ENCODE measurements at regions not wholly inside any gene's neighbourhood (a gene's known extent, or its start where the extent isn't known, plus 50 kb on each side); places are given as distances from the start of the nearest gene placed in this dataset.

- H3K4me1 Mint-ChIP-seq (ENCODE audit: unreplicated experiment): no peaks in the 10 kb centered on the region
- no peak for DNase-seq (ENCODE audit: low spot score)
- peaks cover 33% of the 10 kb centered on the region for H3K36me3 Mint-ChIP-seq (ENCODE audit: low read depth, unreplicated experiment)
- H3K27ac Mint-ChIP-seq (ENCODE audit: unreplicated experiment): no peak overlapping the region
- H3K27me3 Mint-ChIP-seq (ENCODE audit: unreplicated experiment): peaks cover 15% of the 10 kb centered on the region
- peaks cover 69% of the 10 kb centered on the region for H3K9me3 Mint-ChIP-seq (ENCODE audit: unreplicated experiment)
- H3K4me3 Mint-ChIP-seq (ENCODE audit: unreplicated experiment): no peak overlapping the region
- TF ChIP-seq, protein P1, sequence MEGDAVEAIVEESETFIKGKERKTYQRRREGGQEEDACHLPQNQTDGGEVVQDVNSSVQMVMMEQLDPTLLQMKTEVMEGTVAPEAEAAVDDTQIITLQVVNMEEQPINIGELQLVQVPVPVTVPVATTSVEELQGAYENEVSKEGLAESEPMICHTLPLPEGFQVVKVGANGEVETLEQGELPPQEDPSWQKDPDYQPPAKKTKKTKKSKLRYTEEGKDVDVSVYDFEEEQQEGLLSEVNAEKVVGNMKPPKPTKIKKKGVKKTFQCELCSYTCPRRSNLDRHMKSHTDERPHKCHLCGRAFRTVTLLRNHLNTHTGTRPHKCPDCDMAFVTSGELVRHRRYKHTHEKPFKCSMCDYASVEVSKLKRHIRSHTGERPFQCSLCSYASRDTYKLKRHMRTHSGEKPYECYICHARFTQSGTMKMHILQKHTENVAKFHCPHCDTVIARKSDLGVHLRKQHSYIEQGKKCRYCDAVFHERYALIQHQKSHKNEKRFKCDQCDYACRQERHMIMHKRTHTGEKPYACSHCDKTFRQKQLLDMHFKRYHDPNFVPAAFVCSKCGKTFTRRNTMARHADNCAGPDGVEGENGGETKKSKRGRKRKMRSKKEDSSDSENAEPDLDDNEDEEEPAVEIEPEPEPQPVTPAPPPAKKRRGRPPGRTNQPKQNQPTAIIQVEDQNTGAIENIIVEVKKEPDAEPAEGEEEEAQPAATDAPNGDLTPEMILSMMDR (IDR thresholded peaks at IDR 0.05; ENCODE audit: unreplicated experiment): no peak
These were observed 137.9 kb downstream of the DNAJB6 start for GRCh38 chr7:157474685-157475084.

DNA sequence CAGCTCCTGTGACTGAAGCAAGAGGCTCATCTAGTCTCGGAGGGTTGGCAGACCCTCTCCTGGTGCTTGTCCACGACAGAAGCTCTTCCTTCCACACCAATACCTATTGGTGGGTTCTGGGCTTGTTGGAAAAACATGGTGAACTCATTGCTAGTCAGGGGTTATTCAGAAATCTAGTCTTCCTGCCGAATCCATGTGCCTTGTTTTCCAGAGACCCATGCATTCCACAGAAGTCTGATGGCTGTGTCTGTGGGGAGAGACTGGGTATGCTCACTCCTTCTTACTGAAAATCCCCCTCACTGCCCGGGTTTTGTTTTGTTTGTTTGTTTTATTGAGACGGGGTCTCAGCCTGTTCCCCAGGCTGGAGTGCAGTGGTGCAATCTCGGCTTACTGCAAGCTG, 138.3 kb downstream of the DNAJB6 start:
- Mint-ChIP-seq H3K27ac (ENCODE audit: unreplicated experiment) (no peak overlapping the region), H3K9me3 (ENCODE audit: unreplicated experiment) (peaks cover 69% of the 10 kb centered on the region), H3K4me3 (ENCODE audit: unreplicated experiment) (no peak overlapping the region), H3K36me3 (ENCODE audit: low read depth, unreplicated experiment) (peaks cover 33% of the 10 kb centered on the region), H3K27me3 (ENCODE audit: unreplicated experiment) (peaks cover 15% of the 10 kb centered on the region), H3K4me1 (ENCODE audit: unreplicated experiment) (no peaks in the 10 kb centered on the region)
- TF ChIP-seq, protein P1 (IDR thresholded peaks at IDR 0.05; ENCODE audit: unreplicated experiment): no peak
- no peak for DNase-seq (ENCODE audit: low spot score)

DNA sequence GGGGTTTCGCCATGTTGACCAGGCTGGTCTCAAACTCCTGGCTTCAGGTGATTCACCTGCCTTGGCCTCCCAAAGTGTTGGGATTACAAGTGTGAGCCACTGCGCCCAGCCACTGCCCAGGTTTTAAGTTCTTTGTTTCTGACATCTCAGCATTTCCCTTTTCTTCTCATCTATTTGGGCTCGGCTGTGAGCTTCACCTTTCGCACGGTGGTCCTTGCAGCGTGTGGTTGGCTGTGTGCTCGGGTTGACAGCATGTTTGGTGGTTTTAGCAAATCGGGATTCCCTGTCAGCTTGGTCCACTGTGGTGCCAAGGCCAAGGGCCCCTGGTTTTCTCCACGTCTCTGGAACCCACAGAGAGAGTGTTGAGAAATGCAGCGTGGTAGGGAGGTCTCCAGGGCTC, 138.8 kb downstream of the DNAJB6 start:
- H3K27ac Mint-ChIP-seq (ENCODE audit: unreplicated experiment): no peak overlapping the region

GRCh38 chr7:157476201-157476600, 139.4 kb downstream of the DNAJB6 start:
- Mint-ChIP-seq H3K4me1 (ENCODE audit: unreplicated experiment) (no peaks in the 10 kb centered on the region), H3K4me3 (ENCODE audit: unreplicated experiment) (no peak overlapping the region), H3K27ac (ENCODE audit: unreplicated experiment) (no peak overlapping the region), H3K36me3 (ENCODE audit: low read depth, unreplicated experiment) (peaks cover 27% of the 10 kb centered on the region), H3K27me3 (ENCODE audit: unreplicated experiment) (peaks cover 11% of the 10 kb centered on the region), H3K9me3 (ENCODE audit: unreplicated experiment) (peaks cover 61% of the 10 kb centered on the region)
- TF ChIP-seq, protein P1 (IDR thresholded peaks at IDR 0.05; ENCODE audit: unreplicated experiment): no peak
- DNase-seq (ENCODE audit: low spot score): no peak

More for the DNA sequence above, 138.8 kb downstream of the DNAJB6 start:
- H3K27me3 Mint-ChIP-seq (ENCODE audit: unreplicated experiment): peaks cover 14% of the 10 kb centered on the region
- H3K36me3 Mint-ChIP-seq (ENCODE audit: low read depth, unreplicated experiment): peaks cover 32% of the 10 kb centered on the region
- peaks cover 67% of the 10 kb centered on the region for H3K9me3 Mint-ChIP-seq (ENCODE audit: unreplicated experiment)
- DNase-seq (ENCODE audit: low spot score): no peak
- H3K4me1 Mint-ChIP-seq (ENCODE audit: unreplicated experiment): no peaks in the 10 kb centered on the region
- TF ChIP-seq, protein P1 (IDR thresholded peaks at IDR 0.05; ENCODE audit: unreplicated experiment): no peak
- H3K4me3 Mint-ChIP-seq (ENCODE audit: unreplicated experiment): no peak overlapping the region

- no peak overlapping the region for H3K4me3 Mint-ChIP-seq (ENCODE audit: unreplicated experiment)
- TF ChIP-seq, protein P1 (IDR thresholded peaks at IDR 0.05; ENCODE audit: unreplicated experiment): no peak
- H3K36me3 Mint-ChIP-seq (ENCODE audit: low read depth, unreplicated experiment): peaks cover 23% of the 10 kb centered on the region
- no peak overlapping the region for H3K27ac Mint-ChIP-seq (ENCODE audit: unreplicated experiment)
- H3K9me3 Mint-ChIP-seq (ENCODE audit: unreplicated experiment): peaks cover 56% of the 10 kb centered on the region
- peaks cover 11% of the 10 kb centered on the region for H3K27me3 Mint-ChIP-seq (ENCODE audit: unreplicated experiment)
- DNase-seq (ENCODE audit: low spot score): no peak
- no peaks in the 10 kb centered on the region for H3K4me1 Mint-ChIP-seq (ENCODE audit: unreplicated experiment)
These were observed 140.1 kb downstream of the DNAJB6 start for GRCh38 chr7:157476654-157477549.
